SK-N-SH (cell line): ENCODE measurements at regions not wholly inside any gene's neighbourhood (a gene's known extent, or its start where the extent isn't known, plus 50 kb on each side); places are given as distances from the start of the nearest gene placed in this dataset.

Source experiments
- CTCF ChIA-PET: fragments of 300-600, 350-600 bp; formaldehyde crosslinking; extraction: SDS; loops from one replicate; lab custom pipeline; 2021; lab: Yijun Ruan, JAX
- POLR2A ChIA-PET: fragments of 350-600 bp; sonication (Branson Sonifier 250); formaldehyde crosslinking; extraction: SDS; loops from one replicate; lab custom pipeline; 2020; ENCODE audit warnings: antibody characterized with exemption, inconsistent platforms; lab: Yijun Ruan, JAX
- DNase-seq: peaks from one replicate; pipeline ENCODE4 v3.0.0; 2012
- H2AFZ ChIP-seq: fragments of 200-600 bp; sonication (generic); 2 replicates; pipeline ENCODE4 v1.8.1; 2016; ENCODE audit warnings: antibody characterized with exemption, mild to moderate bottlenecking, low read depth
- H3F3A ChIP-seq: fragments of 200-600 bp; sonication (generic); replicated peaks from 2 replicates; pipeline ENCODE3; 2016; ENCODE audit warnings: antibody characterized with exemption, mild to moderate bottlenecking; ENCODE audit not compliant: insufficient read depth
- H3K27ac ChIP-seq, 2 experiments: fragments of 200-500 bp in 1 of 2; fragments of 200-600 bp in 1 of 2; sonication (Bioruptor generic) in 1 of 2; sonication (generic), shearing (Covaris generic) in 1 of 2; 2 replicates each; pipeline versions ENCODE4 v1.5.1 to v1.6.1; 2014 to 2016; ENCODE audit warnings: low read depth in 2 of 2, inconsistent platforms in 1 of 2, low read length in 1 of 2, mild to moderate bottlenecking in 1 of 2, mixed read lengths in 1 of 2
- H3K27me3 ChIP-seq: fragments of 200-600 bp; sonication (generic), shearing (Covaris generic); 2 replicates; pipeline ENCODE4 v1.6.1; 2016; ENCODE audit warnings: mixed run types; ENCODE audit not compliant: insufficient read depth
- H3K36me3 ChIP-seq, 2 experiments: fragments of 200-500 bp in 1 of 2; fragments of 200-600 bp in 1 of 2; sonication (Bioruptor generic) in 1 of 2; sonication (generic) in 1 of 2; replicated peaks in 1 of 2; 2 replicates each; pipeline versions ENCODE3 to v1.5.1; 2014 to 2016; ENCODE audit warnings: low read length in 1 of 2, mild to moderate bottlenecking in 1 of 2; ENCODE audit not compliant: insufficient read depth in 2 of 2, control insufficient read depth in 1 of 2
- H3K4me1 ChIP-seq, 2 experiments: fragments of 200-500 bp in 1 of 2; fragments of 200-600 bp in 1 of 2; sonication (Bioruptor generic) in 1 of 2; sonication (generic), shearing (Covaris generic) in 1 of 2; 2 replicates each; pipeline versions ENCODE4 v1.5.1 to v1.6.1; 2014 to 2016; ENCODE audit warnings: low read depth in 1 of 2, low read length in 1 of 2, mixed run types in 1 of 2; ENCODE audit not compliant: insufficient read depth in 2 of 2, control insufficient read depth in 1 of 2
- H3K4me2 ChIP-seq: fragments of 200-600 bp; sonication (generic), shearing (Covaris generic); 2 replicates; pipeline ENCODE4 v1.6.1; 2017; ENCODE audit warnings: mixed run types
- H3K4me3 ChIP-seq, 2 experiments: fragments of 200-500 bp in 1 of 2; fragments of 200-600 bp in 1 of 2; sonication (Bioruptor generic) in 1 of 2; sonication (generic), shearing (Covaris generic) in 1 of 2; 2 replicates each; pipeline versions ENCODE4 v1.5.1 to v1.8.1; 2014 to 2016; ENCODE audit warnings: low read depth in 2 of 2, inconsistent platforms in 1 of 2, low read length in 1 of 2, mild to moderate bottlenecking in 1 of 2, mixed read lengths in 1 of 2, moderate library complexity in 1 of 2
- H3K79me2 ChIP-seq: fragments of 200-600 bp; sonication (generic); 2 replicates; pipeline ENCODE4 v1.8.1; 2017; ENCODE audit warnings: mild to moderate bottlenecking; ENCODE audit not compliant: insufficient read depth
- H3K9ac ChIP-seq: fragments of 200-600 bp; sonication (generic); 2 replicates; pipeline ENCODE4 v1.6.1; 2017; ENCODE audit warnings: mixed run types
- H3K9me2 ChIP-seq: fragments of 200-600 bp; sonication (generic); 2 replicates; pipeline ENCODE4 v1.6.1; 2017; ENCODE audit warnings: mixed run types
- H3K9me3 ChIP-seq: fragments of 200-600 bp; sonication (generic); 2 replicates; pipeline ENCODE4 v1.6.1; 2017; ENCODE audit warnings: mixed run types, mild to moderate bottlenecking, moderate library complexity
- H4K20me1 ChIP-seq: fragments of 200-600 bp; sonication (generic); 2 replicates; pipeline ENCODE4 v1.6.1; 2017; ENCODE audit warnings: mild to moderate bottlenecking, mixed run types; ENCODE audit not compliant: insufficient read depth
- EP300 ChIP-seq, 2 experiments: IDR thresholded peaks; 2 replicates each; pipeline versions ENCODE4 v1.4.0 to v1.6.1; 2012; ENCODE audit warnings: borderline replicate concordance in 1 of 2, low read depth in 1 of 2, low read length in 1 of 2
- GABPA ChIP-seq: IDR thresholded peaks from 2 replicates; pipeline ENCODE4 v1.4.0; 2012; ENCODE audit warnings: low read depth, mild to moderate bottlenecking
- JUND ChIP-seq: IDR thresholded peaks from 2 replicates; pipeline ENCODE4 v1.4.0; 2012
- MXI1 ChIP-seq: IDR thresholded peaks from 2 replicates; pipeline ENCODE4 v1.6.1; 2012; ENCODE audit warnings: mild to moderate bottlenecking, low read depth, low read length, improper control_type of control experiment
- NFIC ChIP-seq: IDR thresholded peaks from 2 replicates; pipeline ENCODE4 v1.4.0; 2012; ENCODE audit warnings: borderline replicate concordance
- NRF1 ChIP-seq: IDR thresholded peaks from 2 replicates; pipeline ENCODE4 v1.6.1; 2012; ENCODE audit warnings: low read depth, mild to moderate bottlenecking, low read length
- RCOR1 ChIP-seq: fragments of 150-350 bp; IDR thresholded peaks from 2 replicates; pipeline ENCODE4 v1.6.1; 2017; ENCODE audit warnings: antibody characterized with exemption, low read length
- TAF1 ChIP-seq: IDR thresholded peaks from 2 replicates; pipeline ENCODE4 v1.6.1; 2012; ENCODE audit warnings: low read depth, mild to moderate bottlenecking, low read length, moderate library complexity, borderline replicate concordance
- YY1 ChIP-seq: IDR thresholded peaks from 2 replicates; pipeline ENCODE4 v1.4.0; 2012; ENCODE audit warnings: low read depth, mild to moderate bottlenecking
- WGBS: methylation state at CpG from one replicate; pipeline ENCODE4 v1.1.6; 2017; ENCODE audit warnings: low lambda C conversion rate; 5-methylcytosine and 5-hydroxymethylcytosine counted together
- TF ChIP-seq, protein P1 (sequence below): IDR thresholded peaks from 2 replicates; pipeline ENCODE4 v1.4.0; 2012; ENCODE audit warnings: low read depth, borderline replicate concordance
- TF ChIP-seq, protein P2 (sequence below): fragments of 150-350 bp; IDR thresholded peaks from 2 replicates; pipeline ENCODE4 v1.6.1; 2016; ENCODE audit warnings: mild to moderate bottlenecking, low read depth, low read length
- TF ChIP-seq, protein P3 (sequence below): IDR thresholded peaks from 2 replicates; pipeline ENCODE4 v1.4.0; 2012; ENCODE audit warnings: low read depth
- TF ChIP-seq, protein P4 (sequence below): IDR thresholded peaks from 2 replicates; pipeline ENCODE4 v1.6.1; 2012; ENCODE audit warnings: mild to moderate bottlenecking, low read depth, low read length, moderate library complexity
- TF ChIP-seq, protein P5 (sequence below): fragments of 150-350 bp; IDR thresholded peaks from 2 replicates; pipeline ENCODE4 v1.6.1; 2017; ENCODE audit warnings: antibody characterized with exemption, low read length, low read depth, borderline replicate concordance
- TF ChIP-seq, protein P6 (sequence below): fragments of 200-600 bp; sonication (generic); IDR thresholded peaks from 2 replicates; pipeline ENCODE4 v1.6.1; 2017; ENCODE audit warnings: antibody characterized with exemption, mild to moderate bottlenecking, moderate library complexity

DNA sequence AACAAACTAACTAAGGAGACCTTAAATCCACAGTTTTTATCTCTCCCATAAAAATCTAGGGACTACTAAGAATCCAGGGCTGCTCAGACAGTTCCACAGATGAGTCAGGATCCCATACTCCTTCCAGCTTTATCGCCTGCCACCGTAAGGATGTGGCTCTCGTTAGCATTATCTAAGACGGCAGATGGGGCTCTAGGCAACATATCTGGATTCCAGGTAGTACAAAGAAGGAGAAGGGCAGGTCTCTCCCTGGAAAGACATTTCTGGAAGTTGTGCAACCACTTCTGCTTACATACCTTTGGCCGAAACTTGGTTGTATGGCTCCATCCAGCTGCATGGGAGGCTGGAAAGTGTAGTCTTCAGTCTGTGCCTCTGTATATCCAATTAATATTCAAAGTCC is 149.4 kb downstream of the SP3 start:
- Histone ChIP-seq H3K4me1 (no peaks in the 10 kb centered on the region), H3K79me2 (no peaks in the 10 kb centered on the region), H3K9me2 (no peaks in the 10 kb centered on the region), H3F3A (no peaks in the 10 kb centered on the region), H3K27ac (no peak overlapping the region), H2AFZ (no peak overlapping the region), H3K4me3 (no peak overlapping the region), H3K36me3 (no peaks in the 10 kb centered on the region), H3K4me2 (no peak overlapping the region), H4K20me1 (no peaks in the 10 kb centered on the region), H3K9me3 (no peaks in the 10 kb centered on the region), H3K27me3 (peaks cover 6% of the 10 kb centered on the region; the same call in 1 of the 2 replicates), H3K9ac (no peak overlapping the region)
- ChIA-PET CTCF (no interaction called here), POLR2A (no interaction called here)
- 74% methylated on average over 5 of the region's 5 CpGs for WGBS
- TF ChIP-seq, protein P1, sequence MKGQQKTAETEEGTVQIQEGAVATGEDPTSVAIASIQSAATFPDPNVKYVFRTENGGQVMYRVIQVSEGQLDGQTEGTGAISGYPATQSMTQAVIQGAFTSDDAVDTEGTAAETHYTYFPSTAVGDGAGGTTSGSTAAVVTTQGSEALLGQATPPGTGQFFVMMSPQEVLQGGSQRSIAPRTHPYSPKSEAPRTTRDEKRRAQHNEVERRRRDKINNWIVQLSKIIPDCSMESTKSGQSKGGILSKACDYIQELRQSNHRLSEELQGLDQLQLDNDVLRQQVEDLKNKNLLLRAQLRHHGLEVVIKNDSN = no peak
- TF ChIP-seq, protein P2, sequence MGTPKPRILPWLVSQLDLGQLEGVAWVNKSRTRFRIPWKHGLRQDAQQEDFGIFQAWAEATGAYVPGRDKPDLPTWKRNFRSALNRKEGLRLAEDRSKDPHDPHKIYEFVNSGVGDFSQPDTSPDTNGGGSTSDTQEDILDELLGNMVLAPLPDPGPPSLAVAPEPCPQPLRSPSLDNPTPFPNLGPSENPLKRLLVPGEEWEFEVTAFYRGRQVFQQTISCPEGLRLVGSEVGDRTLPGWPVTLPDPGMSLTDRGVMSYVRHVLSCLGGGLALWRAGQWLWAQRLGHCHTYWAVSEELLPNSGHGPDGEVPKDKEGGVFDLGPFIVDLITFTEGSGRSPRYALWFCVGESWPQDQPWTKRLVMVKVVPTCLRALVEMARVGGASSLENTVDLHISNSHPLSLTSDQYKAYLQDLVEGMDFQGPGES = no peak
- DNase-seq = no peak

DNA sequence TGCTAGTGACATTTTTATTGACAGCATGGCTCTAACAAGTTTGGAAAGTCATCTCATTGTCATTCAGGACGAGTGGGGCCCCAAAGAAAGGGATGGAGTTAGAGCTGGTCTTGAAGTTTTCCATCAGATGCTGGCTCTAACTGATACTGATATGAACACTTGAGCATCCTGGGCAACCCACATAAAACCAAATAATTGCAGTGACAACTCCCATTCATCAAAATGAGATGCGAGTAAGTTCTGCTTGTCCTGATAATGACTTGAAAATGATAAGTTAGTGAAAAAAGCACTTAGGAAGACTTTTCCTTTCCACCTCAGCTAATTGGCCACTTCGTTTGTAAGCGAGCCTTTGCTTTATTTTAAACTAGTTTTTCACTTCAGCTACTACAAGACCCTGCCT is 147.6 kb downstream of the SP3 start:
- Histone ChIP-seq H3K4me1 (no peaks in the 10 kb centered on the region), H3K9me3 (no peaks in the 10 kb centered on the region), H3K27ac (no peak overlapping the region), H3K4me2 (no peak overlapping the region), H3K4me3 (no peak overlapping the region), H3F3A (no peaks in the 10 kb centered on the region), H3K9me2 (no peaks in the 10 kb centered on the region), H3K79me2 (no peaks in the 10 kb centered on the region), H3K9ac (no peak overlapping the region), H4K20me1 (no peaks in the 10 kb centered on the region), H3K27me3 (peaks cover 18% of the 10 kb centered on the region; the same call in 1 of the 2 replicates), H3K36me3 (no peaks in the 10 kb centered on the region), H2AFZ (no peak overlapping the region)
- 46% methylated on average over 4 of the region's 4 CpGs for WGBS
- DNase-seq = no peak
- POLR2A ChIA-PET = no interaction called here
- CTCF ChIA-PET = no interaction called here
- TF ChIP-seq GABPA (no peak), NFIC (no peak), JUND (no peak), EP300 (IDR thresholded peaks at IDR 0.05; ENCODE audit: borderline replicate concordance in 1 of 2, low read depth in 1 of 2, low read length in 1 of 2) (no peak), YY1 (no peak), MXI1 (no peak), RCOR1 (no peak), NRF1 (no peak), TAF1 (no peak)
- TF ChIP-seq, protein P3, sequence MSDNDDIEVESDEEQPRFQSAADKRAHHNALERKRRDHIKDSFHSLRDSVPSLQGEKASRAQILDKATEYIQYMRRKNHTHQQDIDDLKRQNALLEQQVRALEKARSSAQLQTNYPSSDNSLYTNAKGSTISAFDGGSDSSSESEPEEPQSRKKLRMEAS = no peak
- TF ChIP-seq, protein P4, sequence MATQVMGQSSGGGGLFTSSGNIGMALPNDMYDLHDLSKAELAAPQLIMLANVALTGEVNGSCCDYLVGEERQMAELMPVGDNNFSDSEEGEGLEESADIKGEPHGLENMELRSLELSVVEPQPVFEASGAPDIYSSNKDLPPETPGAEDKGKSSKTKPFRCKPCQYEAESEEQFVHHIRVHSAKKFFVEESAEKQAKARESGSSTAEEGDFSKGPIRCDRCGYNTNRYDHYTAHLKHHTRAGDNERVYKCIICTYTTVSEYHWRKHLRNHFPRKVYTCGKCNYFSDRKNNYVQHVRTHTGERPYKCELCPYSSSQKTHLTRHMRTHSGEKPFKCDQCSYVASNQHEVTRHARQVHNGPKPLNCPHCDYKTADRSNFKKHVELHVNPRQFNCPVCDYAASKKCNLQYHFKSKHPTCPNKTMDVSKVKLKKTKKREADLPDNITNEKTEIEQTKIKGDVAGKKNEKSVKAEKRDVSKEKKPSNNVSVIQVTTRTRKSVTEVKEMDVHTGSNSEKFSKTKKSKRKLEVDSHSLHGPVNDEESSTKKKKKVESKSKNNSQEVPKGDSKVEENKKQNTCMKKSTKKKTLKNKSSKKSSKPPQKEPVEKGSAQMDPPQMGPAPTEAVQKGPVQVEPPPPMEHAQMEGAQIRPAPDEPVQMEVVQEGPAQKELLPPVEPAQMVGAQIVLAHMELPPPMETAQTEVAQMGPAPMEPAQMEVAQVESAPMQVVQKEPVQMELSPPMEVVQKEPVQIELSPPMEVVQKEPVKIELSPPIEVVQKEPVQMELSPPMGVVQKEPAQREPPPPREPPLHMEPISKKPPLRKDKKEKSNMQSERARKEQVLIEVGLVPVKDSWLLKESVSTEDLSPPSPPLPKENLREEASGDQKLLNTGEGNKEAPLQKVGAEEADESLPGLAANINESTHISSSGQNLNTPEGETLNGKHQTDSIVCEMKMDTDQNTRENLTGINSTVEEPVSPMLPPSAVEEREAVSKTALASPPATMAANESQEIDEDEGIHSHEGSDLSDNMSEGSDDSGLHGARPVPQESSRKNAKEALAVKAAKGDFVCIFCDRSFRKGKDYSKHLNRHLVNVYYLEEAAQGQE = no peak
- TF ChIP-seq, protein P5, sequence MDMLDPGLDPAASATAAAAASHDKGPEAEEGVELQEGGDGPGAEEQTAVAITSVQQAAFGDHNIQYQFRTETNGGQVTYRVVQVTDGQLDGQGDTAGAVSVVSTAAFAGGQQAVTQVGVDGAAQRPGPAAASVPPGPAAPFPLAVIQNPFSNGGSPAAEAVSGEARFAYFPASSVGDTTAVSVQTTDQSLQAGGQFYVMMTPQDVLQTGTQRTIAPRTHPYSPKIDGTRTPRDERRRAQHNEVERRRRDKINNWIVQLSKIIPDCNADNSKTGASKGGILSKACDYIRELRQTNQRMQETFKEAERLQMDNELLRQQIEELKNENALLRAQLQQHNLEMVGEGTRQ = no peak
- TF ChIP-seq, protein P6, sequence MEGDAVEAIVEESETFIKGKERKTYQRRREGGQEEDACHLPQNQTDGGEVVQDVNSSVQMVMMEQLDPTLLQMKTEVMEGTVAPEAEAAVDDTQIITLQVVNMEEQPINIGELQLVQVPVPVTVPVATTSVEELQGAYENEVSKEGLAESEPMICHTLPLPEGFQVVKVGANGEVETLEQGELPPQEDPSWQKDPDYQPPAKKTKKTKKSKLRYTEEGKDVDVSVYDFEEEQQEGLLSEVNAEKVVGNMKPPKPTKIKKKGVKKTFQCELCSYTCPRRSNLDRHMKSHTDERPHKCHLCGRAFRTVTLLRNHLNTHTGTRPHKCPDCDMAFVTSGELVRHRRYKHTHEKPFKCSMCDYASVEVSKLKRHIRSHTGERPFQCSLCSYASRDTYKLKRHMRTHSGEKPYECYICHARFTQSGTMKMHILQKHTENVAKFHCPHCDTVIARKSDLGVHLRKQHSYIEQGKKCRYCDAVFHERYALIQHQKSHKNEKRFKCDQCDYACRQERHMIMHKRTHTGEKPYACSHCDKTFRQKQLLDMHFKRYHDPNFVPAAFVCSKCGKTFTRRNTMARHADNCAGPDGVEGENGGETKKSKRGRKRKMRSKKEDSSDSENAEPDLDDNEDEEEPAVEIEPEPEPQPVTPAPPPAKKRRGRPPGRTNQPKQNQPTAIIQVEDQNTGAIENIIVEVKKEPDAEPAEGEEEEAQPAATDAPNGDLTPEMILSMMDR = no peak
